Kidney epithelial cell (primary cell): ENCODE measurements at regions not wholly inside any gene's neighbourhood (a gene's known extent, or its start where the extent isn't known, plus 50 kb on each side); places are given as distances from the start of the nearest gene placed in this dataset.
"Not testable (repeated sequence)": the region's sequence is repeated elsewhere in the genome, so short reads cannot be mapped to it uniquely, and the experiment has no call there.

Experiments used
- DNase-seq: peaks from one replicate; pipeline ENCODE4 v3.0.0-alpha.2; 2010; ENCODE audit warnings: low read depth
- H3K27me3 ChIP-seq: 2 replicates; pipeline ENCODE4 v1.6.0; 2011; ENCODE audit warnings: low read length; ENCODE audit not compliant: control insufficient read depth, insufficient read depth
- H3K36me3 ChIP-seq: 2 replicates; pipeline ENCODE4 v1.5.1; 2011; ENCODE audit warnings: low read length; ENCODE audit not compliant: control insufficient read depth, insufficient read depth
- H3K4me3 ChIP-seq: 2 replicates; pipeline ENCODE4 v1.5.1; 2011; ENCODE audit warnings: low read depth, mild to moderate bottlenecking, control low read depth, low read length
- CTCF ChIP-seq: IDR thresholded peaks from 2 replicates; pipeline ENCODE4 v1.5.1; 2011; ENCODE audit warnings: mild to moderate bottlenecking, moderate library complexity, low read length, control low read depth, inconsistent platforms; ENCODE audit not compliant: insufficient read depth, poor library complexity, severe bottlenecking

GRCh38 chr5:82473262-82473661, 195.1 kb upstream of the RPS23 start:
- Histone ChIP-seq H3K27me3 (no peaks in the 10 kb centered on the region), H3K36me3 (no peaks in the 10 kb centered on the region), H3K4me3 (no peak overlapping the region)
- no peak for DNase-seq
- TF ChIP-seq CTCF = no peak

- TF ChIP-seq CTCF = no peak
- Histone ChIP-seq H3K36me3 (no peaks in the 10 kb centered on the region), H3K27me3 (no peaks in the 10 kb centered on the region), H3K4me3 (no peak overlapping the region)
- DNase-seq = no peak
Observed at GRCh38 chr5:82470185-82470994, 192.2 kb upstream of the RPS23 start.

- TF ChIP-seq CTCF = no peak
- no peaks in the 10 kb centered on the region for H3K27me3 ChIP-seq
- no peak for DNase-seq
- H3K4me3 ChIP-seq = no peak overlapping the region
- H3K36me3 ChIP-seq = no peaks in the 10 kb centered on the region
Observed at GRCh38 chr5:82466986-82467561, 188.9 kb upstream of the RPS23 start.

GRCh38 chr5:82465235-82465634, 187.1 kb upstream of the RPS23 start:
- Histone ChIP-seq H3K4me3 (no peak overlapping the region), H3K36me3 (no peaks in the 10 kb centered on the region), H3K27me3 (no peaks in the 10 kb centered on the region)
- DNase-seq = no peak
- no peak for TF ChIP-seq CTCF

GRCh38 chr5:82459626-82460025, 181.5 kb upstream of the RPS23 start:
- Histone ChIP-seq H3K27me3 (no peaks in the 10 kb centered on the region), H3K4me3 (no peak overlapping the region)

GRCh38 chr5:82455317-82455716, 177.2 kb upstream of the RPS23 start:
- H3K36me3 ChIP-seq, H3K27me3 ChIP-seq, DNase-seq, H3K4me3 ChIP-seq: not testable (repeated sequence)

More at GRCh38 chr5:82459626-82460025, 181.5 kb upstream of the RPS23 start:
- no peaks in the 10 kb centered on the region for H3K36me3 ChIP-seq
- no peak for DNase-seq
- TF ChIP-seq CTCF = no peak
